GM23338 (cell line): ENCODE measurements at regions not wholly inside any gene's neighbourhood (a gene's known extent, or its start where the extent isn't known, plus 50 kb on each side); places are given as distances from the start of the nearest gene placed in this dataset.
"Not testable (repeated sequence)": the region's sequence is repeated elsewhere in the genome, so short reads cannot be mapped to it uniquely, and the experiment has no call there.

ENCODE experiments used
- ATAC-seq: fragments of 200-7000 bp; cut with Tn5 transposase; 3 replicates; pipeline ENCODE4 v1.9.1; 2020
- DNase-seq: peaks from one replicate; pipeline ENCODE4 v3.0.0-alpha.2; 2015; ENCODE audit warnings: low spot score
- H2AFZ ChIP-seq: fragments of 200-600 bp; sonication (generic); 2 replicates; pipeline ENCODE4 v1.8.0; 2016; ENCODE audit warnings: antibody characterized with exemption, mild to moderate bottlenecking, moderate library complexity
- H3F3A ChIP-seq: fragments of 200-600 bp; sonication (generic); replicated peaks from 2 replicates; pipeline ENCODE4 v1.8.0; 2017; ENCODE audit warnings: antibody characterized with exemption, mixed run types, low read depth
- H3K27ac ChIP-seq: fragments of 200-600 bp; sonication (generic); 2 replicates; pipeline ENCODE4 v1.6.1; 2016; ENCODE audit warnings: low read depth
- H3K27me3 ChIP-seq: fragments of 200-600 bp; sonication (generic); 2 replicates; pipeline ENCODE4 v1.8.0; 2016; ENCODE audit warnings: mild to moderate bottlenecking, mixed run types, moderate library complexity; ENCODE audit not compliant: insufficient read depth
- H3K36me3 ChIP-seq: fragments of 200-600 bp; sonication (generic); 2 replicates; pipeline ENCODE4 v1.8.0; 2016; ENCODE audit warnings: mild to moderate bottlenecking; ENCODE audit not compliant: insufficient read depth
- H3K4me1 ChIP-seq: fragments of 200-600 bp; sonication (generic); 2 replicates; pipeline ENCODE4 v1.8.0; 2016; ENCODE audit warnings: mild to moderate bottlenecking, moderate library complexity; ENCODE audit not compliant: insufficient read depth
- H3K4me2 ChIP-seq: fragments of 200-600 bp; sonication (generic); 2 replicates; pipeline ENCODE4 v1.7.1; 2017; ENCODE audit warnings: mixed run types
- H3K4me3 ChIP-seq: fragments of 200-600 bp; sonication (generic); 2 replicates; pipeline ENCODE4 v1.6.1; 2016; ENCODE audit warnings: mixed run types
- H3K79me2 ChIP-seq: fragments of 200-600 bp; sonication (generic); replicated peaks from 2 replicates; pipeline ENCODE4 v1.8.0; 2017; ENCODE audit warnings: mild to moderate bottlenecking; ENCODE audit not compliant: insufficient read depth
- H3K9me2 ChIP-seq: fragments of 200-600 bp; sonication (generic); 2 replicates; pipeline ENCODE4 v1.8.0; 2017; ENCODE audit not compliant: insufficient read depth
- H4K20me1 ChIP-seq: fragments of 200-600 bp; sonication (generic); replicated peaks from 2 replicates; pipeline ENCODE4 v1.8.0; 2017; ENCODE audit warnings: mild to moderate bottlenecking; ENCODE audit not compliant: insufficient read depth
- H3K27ac Mint-ChIP-seq: 2 replicates; pipeline ENCODE4 v1.8.0; 2020; ENCODE audit warnings: inconsistent platforms, mild to moderate bottlenecking, moderate library complexity, mixed read lengths
- H3K27me3 Mint-ChIP-seq: 3 replicates; pipeline ENCODE4 v1.8.0; 2022; ENCODE audit warnings: low read depth, mild to moderate bottlenecking, moderate library complexity, mixed read lengths, inconsistent platforms; ENCODE audit not compliant: insufficient read depth, poor library complexity
- H3K36me3 Mint-ChIP-seq: 3 replicates; pipeline ENCODE4 v1.8.0; 2021; ENCODE audit warnings: low read depth, mild to moderate bottlenecking, inconsistent platforms, moderate library complexity, mixed read lengths
- H3K4me1 Mint-ChIP-seq: 3 replicates; pipeline ENCODE4 v1.8.0; 2020; ENCODE audit warnings: mild to moderate bottlenecking, inconsistent platforms, mixed read lengths
- H3K4me3 Mint-ChIP-seq: 3 replicates; pipeline ENCODE4 v1.8.0; 2021; ENCODE audit warnings: moderate library complexity, mild to moderate bottlenecking, inconsistent platforms, mixed read lengths
- H3K9me3 Mint-ChIP-seq: 3 replicates; pipeline ENCODE4 v1.8.0; 2020; ENCODE audit warnings: moderate library complexity, mild to moderate bottlenecking, inconsistent platforms, mixed read lengths
- EZH2phosphoT487 ChIP-seq: fragments of 200-600 bp; sonication (generic); IDR thresholded peaks from one replicate; pipeline ENCODE4 v1.8.1; 2018; ENCODE audit warnings: antibody characterized with exemption; ENCODE audit not compliant: unreplicated experiment
- NANOG ChIP-seq: IDR thresholded peaks from 2 replicates; pipeline ENCODE4 v1.6.1; 2016; ENCODE audit warnings: antibody characterized with exemption, borderline replicate concordance
- STAT1 ChIP-seq: IDR thresholded peaks from one replicate; pipeline ENCODE4 v1.6.1; 2016; ENCODE audit warnings: antibody characterized with exemption; ENCODE audit not compliant: unreplicated experiment
- ZNF331 ChIP-seq: fragments of 250-450 bp; sonication (Bioruptor Pico); IDR thresholded peaks from 2 replicates; pipeline ENCODE4 v1.5.0; 2020; ENCODE audit warnings: low read depth, mild to moderate bottlenecking, moderate library complexity
- TF ChIP-seq, protein P1 (sequence below): fragments of 250-450 bp; sonication (Bioruptor Pico); IDR thresholded peaks from 2 replicates; pipeline ENCODE4 v1.5.0; 2020; ENCODE audit warnings: mild to moderate bottlenecking, moderate library complexity
- TF ChIP-seq, protein P2 (sequence below): IDR thresholded peaks from one replicate; pipeline ENCODE4 v1.6.1; 2018; ENCODE audit warnings: antibody characterized with exemption; ENCODE audit not compliant: unreplicated experiment

DNA sequence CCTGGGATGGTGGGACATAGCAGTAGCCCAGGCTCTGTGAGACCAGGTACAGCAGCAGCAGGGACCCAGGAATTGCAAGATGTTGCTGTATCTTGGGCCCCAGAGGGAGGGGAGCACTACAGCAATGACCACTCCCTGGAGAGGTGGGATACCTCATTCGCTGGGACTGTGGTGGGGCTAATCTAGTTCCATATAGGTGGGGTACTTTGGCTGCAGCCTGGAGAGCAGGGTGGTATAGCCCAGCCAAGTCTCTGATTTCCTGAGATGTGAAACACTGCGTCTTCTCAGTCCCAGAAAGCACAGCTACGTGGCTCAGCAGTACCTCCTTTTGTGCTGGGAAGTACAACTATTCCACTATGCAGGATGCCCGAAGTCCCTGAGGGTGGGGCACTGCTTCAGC is 163.7 kb upstream of the ARHGAP5 start (continued):
- TF ChIP-seq, protein P1, sequence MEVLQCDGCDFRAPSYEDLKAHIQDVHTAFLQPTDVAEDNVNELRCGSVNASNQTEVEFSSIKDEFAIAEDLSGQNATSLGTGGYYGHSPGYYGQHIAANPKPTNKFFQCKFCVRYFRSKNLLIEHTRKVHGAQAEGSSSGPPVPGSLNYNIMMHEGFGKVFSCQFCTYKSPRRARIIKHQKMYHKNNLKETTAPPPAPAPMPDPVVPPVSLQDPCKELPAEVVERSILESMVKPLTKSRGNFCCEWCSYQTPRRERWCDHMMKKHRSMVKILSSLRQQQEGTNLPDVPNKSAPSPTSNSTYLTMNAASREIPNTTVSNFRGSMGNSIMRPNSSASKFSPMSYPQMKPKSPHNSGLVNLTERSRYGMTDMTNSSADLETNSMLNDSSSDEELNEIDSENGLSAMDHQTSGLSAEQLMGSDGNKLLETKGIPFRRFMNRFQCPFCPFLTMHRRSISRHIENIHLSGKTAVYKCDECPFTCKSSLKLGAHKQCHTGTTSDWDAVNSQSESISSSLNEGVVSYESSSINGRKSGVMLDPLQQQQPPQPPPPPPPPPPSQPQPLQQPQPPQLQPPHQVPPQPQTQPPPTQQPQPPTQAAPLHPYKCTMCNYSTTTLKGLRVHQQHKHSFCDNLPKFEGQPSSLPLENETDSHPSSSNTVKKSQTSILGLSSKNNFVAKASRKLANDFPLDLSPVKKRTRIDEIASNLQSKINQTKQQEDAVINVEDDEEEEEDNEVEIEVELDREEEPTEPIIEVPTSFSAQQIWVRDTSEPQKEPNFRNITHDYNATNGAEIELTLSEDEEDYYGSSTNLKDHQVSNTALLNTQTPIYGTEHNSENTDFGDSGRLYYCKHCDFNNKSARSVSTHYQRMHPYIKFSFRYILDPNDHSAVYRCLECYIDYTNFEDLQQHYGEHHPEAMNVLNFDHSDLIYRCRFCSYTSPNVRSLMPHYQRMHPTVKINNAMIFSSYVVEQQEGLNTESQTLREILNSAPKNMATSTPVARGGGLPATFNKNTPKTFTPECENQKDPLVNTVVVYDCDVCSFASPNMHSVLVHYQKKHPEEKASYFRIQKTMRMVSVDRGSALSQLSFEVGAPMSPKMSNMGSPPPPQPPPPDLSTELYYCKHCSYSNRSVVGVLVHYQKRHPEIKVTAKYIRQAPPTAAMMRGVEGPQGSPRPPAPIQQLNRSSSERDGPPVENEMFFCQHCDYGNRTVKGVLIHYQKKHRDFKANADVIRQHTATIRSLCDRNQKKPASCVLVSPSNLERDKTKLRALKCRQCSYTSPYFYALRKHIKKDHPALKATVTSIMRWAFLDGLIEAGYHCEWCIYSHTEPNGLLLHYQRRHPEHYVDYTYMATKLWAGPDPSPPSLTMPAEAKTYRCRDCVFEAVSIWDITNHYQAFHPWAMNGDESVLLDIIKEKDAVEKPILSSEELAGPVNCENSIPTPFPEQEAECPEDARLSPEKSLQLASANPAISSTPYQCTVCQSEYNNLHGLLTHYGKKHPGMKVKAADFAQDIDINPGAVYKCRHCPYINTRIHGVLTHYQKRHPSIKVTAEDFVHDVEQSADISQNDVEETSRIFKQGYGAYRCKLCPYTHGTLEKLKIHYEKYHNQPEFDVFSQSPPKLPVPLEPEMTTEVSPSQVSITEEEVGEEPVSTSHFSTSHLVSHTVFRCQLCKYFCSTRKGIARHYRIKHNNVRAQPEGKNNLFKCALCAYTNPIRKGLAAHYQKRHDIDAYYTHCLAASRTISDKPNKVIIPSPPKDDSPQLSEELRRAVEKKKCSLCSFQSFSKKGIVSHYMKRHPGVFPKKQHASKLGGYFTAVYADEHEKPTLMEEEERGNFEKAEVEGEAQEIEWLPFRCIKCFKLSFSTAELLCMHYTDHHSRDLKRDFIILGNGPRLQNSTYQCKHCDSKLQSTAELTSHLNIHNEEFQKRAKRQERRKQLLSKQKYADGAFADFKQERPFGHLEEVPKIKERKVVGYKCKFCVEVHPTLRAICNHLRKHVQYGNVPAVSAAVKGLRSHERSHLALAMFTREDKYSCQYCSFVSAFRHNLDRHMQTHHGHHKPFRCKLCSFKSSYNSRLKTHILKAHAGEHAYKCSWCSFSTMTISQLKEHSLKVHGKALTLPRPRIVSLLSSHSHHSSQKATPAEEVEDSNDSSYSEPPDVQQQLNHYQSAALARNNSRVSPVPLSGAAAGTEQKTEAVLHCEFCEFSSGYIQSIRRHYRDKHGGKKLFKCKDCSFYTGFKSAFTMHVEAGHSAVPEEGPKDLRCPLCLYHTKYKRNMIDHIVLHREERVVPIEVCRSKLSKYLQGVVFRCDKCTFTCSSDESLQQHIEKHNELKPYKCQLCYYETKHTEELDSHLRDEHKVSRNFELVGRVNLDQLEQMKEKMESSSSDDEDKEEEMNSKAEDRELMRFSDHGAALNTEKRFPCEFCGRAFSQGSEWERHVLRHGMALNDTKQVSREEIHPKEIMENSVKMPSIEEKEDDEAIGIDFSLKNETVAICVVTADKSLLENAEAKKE (CRISPR knock-in tag): no peak
- TF ChIP-seq STAT1 (no peak), ZNF331 (CRISPR knock-in tag) (no peak), NANOG (no peak), EZH2phosphoT487 (no peak)

DNA sequence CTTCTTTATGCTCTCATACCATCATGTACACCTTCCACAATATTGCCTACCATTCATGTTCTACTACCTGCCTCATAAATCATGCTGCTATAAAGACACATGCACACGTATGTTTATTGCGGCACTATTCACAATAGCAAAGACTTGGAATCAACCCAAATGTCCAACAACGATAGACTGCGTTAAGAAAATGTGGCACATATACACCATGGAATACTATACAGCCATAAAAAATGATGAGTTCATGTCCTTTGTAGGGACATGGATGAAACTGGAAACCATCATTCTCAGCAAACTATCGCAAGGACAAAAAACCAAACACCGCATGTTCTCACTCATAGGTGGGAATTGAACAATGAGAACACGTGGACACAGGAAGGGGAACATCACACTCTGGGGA is 158.8 kb upstream of the ARHGAP5 start:
- H3K79me2 ChIP-seq, H2AFZ ChIP-seq, H3K36me3 ChIP-seq, ATAC-seq, H3K4me1 ChIP-seq, H3K9me3 Mint-ChIP-seq, H3K27me3 ChIP-seq, H3K4me3 Mint-ChIP-seq, H3F3A ChIP-seq, H3K27ac ChIP-seq, DNase-seq, H3K4me2 ChIP-seq, H3K4me1 Mint-ChIP-seq, H3K36me3 Mint-ChIP-seq, H3K27ac Mint-ChIP-seq, H3K4me3 ChIP-seq, H4K20me1 ChIP-seq, H3K27me3 Mint-ChIP-seq, H3K9me2 ChIP-seq: not testable (repeated sequence)

DNA sequence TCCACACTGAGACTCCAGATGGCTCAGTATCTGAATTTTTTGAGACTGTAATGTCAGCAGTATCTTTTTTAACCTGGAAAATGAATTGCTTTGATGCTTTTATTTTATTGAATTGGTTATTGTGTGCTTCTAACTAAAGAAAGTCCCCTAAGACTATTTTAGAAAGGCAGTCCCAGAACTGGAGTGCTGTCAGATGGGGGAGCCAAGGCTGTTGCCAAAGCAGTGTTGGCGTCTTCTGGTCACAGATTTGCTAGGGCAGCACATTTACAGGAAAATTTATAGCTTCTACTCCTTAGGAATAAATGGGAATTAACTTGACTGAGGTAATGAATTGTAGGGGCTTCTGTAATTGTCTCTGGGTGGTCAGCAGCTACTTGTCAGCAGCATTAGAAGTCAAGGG is 157.1 kb upstream of the ARHGAP5 start:
- H2AFZ ChIP-seq: no peak overlapping the region
- no peak for ATAC-seq
- Mint-ChIP-seq H3K36me3 (no peaks in the 10 kb centered on the region), H3K4me3 (no peak overlapping the region), H3K27ac (no peak overlapping the region), H3K27me3 (no peaks in the 10 kb centered on the region), H3K9me3 (no peaks in the 10 kb centered on the region), H3K4me1 (no peaks in the 10 kb centered on the region)
- no peaks in the 10 kb centered on the region for H3F3A ChIP-seq
- H3K27ac ChIP-seq: no peak overlapping the region
- no peaks in the 10 kb centered on the region for H4K20me1 ChIP-seq
- no peak for DNase-seq
- no peaks in the 10 kb centered on the region for H3K4me1 ChIP-seq
- H3K4me3 ChIP-seq: no peak overlapping the region
- H3K79me2 ChIP-seq: no peaks in the 10 kb centered on the region
- no peak overlapping the region for H3K4me2 ChIP-seq
- H3K27me3 ChIP-seq: no peaks in the 10 kb centered on the region
- no peaks in the 10 kb centered on the region; the same call in 1 of the 2 replicates for H3K9me2 ChIP-seq
- H3K36me3 ChIP-seq: no peaks in the 10 kb centered on the region
- TF ChIP-seq, protein P2, sequence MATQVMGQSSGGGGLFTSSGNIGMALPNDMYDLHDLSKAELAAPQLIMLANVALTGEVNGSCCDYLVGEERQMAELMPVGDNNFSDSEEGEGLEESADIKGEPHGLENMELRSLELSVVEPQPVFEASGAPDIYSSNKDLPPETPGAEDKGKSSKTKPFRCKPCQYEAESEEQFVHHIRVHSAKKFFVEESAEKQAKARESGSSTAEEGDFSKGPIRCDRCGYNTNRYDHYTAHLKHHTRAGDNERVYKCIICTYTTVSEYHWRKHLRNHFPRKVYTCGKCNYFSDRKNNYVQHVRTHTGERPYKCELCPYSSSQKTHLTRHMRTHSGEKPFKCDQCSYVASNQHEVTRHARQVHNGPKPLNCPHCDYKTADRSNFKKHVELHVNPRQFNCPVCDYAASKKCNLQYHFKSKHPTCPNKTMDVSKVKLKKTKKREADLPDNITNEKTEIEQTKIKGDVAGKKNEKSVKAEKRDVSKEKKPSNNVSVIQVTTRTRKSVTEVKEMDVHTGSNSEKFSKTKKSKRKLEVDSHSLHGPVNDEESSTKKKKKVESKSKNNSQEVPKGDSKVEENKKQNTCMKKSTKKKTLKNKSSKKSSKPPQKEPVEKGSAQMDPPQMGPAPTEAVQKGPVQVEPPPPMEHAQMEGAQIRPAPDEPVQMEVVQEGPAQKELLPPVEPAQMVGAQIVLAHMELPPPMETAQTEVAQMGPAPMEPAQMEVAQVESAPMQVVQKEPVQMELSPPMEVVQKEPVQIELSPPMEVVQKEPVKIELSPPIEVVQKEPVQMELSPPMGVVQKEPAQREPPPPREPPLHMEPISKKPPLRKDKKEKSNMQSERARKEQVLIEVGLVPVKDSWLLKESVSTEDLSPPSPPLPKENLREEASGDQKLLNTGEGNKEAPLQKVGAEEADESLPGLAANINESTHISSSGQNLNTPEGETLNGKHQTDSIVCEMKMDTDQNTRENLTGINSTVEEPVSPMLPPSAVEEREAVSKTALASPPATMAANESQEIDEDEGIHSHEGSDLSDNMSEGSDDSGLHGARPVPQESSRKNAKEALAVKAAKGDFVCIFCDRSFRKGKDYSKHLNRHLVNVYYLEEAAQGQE: no peak
